RWPE1 (cell line): ENCODE measurements at regions not wholly inside any gene's neighbourhood (a gene's known extent, or its start where the extent isn't known, plus 50 kb on each side); places are given as distances from the start of the nearest gene placed in this dataset.
"Not testable (repeated sequence)": the region's sequence is repeated elsewhere in the genome, so short reads cannot be mapped to it uniquely, and the experiment has no call there.

Experiments used
- CTCF ChIA-PET: fragments of 350-600 bp; sonication (Branson Sonifier 250); formaldehyde crosslinking; extraction: SDS; loops from one replicate; lab custom pipeline; 2021; lab: Yijun Ruan, JAX
- POLR2A ChIA-PET: fragments of 400-600 bp; formaldehyde crosslinking; extraction: SDS; loops from one replicate; lab custom pipeline; 2020; ENCODE audit warnings: antibody characterized with exemption; ENCODE audit not compliant: low non-redundant PET; lab: Yijun Ruan, JAX
- DNase-seq: peaks from one replicate; pipeline ENCODE4 v3.0.0; 2012; ENCODE audit warnings: low spot score
- H3K27ac ChIP-seq: fragments of 450-650 bp; 2 replicates; pipeline ENCODE4 v1.5.1; 2017
- TF ChIP-seq, protein P1 (sequence below): fragments of 450-650 bp; conservative IDR thresholded peaks from 2 replicates; pipeline ENCODE4 v1.5.1; 2017; ENCODE audit warnings: low read depth, mild to moderate bottlenecking

- ChIA-PET CTCF (no interaction called here), POLR2A (no interaction called here)
- peak; percentile 84 for DNase-seq
- no peak overlapping the region for H3K27ac ChIP-seq
- TF ChIP-seq, protein P1, sequence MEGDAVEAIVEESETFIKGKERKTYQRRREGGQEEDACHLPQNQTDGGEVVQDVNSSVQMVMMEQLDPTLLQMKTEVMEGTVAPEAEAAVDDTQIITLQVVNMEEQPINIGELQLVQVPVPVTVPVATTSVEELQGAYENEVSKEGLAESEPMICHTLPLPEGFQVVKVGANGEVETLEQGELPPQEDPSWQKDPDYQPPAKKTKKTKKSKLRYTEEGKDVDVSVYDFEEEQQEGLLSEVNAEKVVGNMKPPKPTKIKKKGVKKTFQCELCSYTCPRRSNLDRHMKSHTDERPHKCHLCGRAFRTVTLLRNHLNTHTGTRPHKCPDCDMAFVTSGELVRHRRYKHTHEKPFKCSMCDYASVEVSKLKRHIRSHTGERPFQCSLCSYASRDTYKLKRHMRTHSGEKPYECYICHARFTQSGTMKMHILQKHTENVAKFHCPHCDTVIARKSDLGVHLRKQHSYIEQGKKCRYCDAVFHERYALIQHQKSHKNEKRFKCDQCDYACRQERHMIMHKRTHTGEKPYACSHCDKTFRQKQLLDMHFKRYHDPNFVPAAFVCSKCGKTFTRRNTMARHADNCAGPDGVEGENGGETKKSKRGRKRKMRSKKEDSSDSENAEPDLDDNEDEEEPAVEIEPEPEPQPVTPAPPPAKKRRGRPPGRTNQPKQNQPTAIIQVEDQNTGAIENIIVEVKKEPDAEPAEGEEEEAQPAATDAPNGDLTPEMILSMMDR = no peak
These were observed 597.9 kb upstream of the TLE4 start for GRCh38 chr9:78973907-78974306.

DNA sequence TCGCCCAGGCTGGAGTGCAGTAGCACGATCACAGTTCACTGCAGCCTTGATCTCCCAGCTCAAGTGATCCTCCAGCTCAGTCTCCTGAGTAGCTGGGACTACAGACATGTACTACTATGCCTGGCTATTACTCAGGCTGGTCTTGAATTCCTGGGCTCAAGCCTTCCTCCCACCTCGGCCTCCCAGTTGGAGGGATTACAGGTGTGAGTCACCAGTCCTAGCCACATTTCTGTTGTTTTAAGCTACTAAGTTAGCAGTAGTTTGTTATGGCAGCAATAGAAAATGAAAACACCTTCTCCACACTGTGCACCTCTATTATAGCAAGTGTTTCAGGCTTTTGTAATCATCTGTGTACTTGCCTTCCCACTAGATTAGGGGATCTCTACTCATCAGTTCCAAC, 588.9 kb upstream of the TLE4 start:
- TF ChIP-seq, protein P1 = no peak
- no peak for DNase-seq
- POLR2A ChIA-PET = no interaction called here

DNA sequence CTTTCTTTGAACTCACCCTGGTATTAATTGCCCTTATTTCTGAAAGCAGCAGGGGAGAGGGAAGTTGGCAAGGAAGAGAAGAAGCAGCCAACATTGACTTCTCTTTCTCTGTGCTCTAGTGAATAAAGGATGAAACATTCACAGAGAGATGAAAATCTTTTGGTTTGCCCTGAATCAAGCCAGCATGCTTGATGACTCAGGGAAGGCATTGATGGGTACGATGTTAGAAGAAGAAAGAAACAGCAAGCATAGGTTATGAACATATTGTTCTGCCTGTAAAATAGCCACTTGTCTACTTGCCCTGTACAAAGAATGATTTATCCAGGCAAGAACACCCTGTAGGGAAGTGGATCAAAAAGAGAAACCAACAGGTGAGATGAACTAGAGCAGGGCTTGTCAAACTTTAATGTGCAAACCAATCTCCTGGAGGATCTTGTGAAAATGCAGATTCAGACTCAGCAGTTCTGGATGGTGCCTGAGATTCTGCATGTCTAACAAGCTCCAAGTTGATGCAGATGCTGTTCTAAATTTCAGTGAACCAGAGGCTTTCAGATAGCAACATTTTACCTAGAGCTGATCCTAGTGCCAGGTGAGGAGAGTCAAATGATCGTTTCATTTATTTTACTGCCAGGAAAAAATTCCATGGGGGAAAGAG, 586.6 kb upstream of the TLE4 start:
- TF ChIP-seq, protein P1 = no peak
- CTCF ChIA-PET = no interaction called here
- H3K27ac ChIP-seq = no peak overlapping the region
- POLR2A ChIA-PET = no interaction called here
- DNase-seq = no peak

More for the DNA sequence above, 588.9 kb upstream of the TLE4 start:
- CTCF ChIA-PET = no interaction called here
- H3K27ac ChIP-seq = no peak overlapping the region

- ChIA-PET POLR2A (no interaction called here), CTCF (no interaction called here)
- no peak overlapping the region for H3K27ac ChIP-seq
- TF ChIP-seq, protein P1 = no peak
- DNase-seq = no peak
These were observed 585.3 kb upstream of the TLE4 start for GRCh38 chr9:78986446-78986845.

DNA sequence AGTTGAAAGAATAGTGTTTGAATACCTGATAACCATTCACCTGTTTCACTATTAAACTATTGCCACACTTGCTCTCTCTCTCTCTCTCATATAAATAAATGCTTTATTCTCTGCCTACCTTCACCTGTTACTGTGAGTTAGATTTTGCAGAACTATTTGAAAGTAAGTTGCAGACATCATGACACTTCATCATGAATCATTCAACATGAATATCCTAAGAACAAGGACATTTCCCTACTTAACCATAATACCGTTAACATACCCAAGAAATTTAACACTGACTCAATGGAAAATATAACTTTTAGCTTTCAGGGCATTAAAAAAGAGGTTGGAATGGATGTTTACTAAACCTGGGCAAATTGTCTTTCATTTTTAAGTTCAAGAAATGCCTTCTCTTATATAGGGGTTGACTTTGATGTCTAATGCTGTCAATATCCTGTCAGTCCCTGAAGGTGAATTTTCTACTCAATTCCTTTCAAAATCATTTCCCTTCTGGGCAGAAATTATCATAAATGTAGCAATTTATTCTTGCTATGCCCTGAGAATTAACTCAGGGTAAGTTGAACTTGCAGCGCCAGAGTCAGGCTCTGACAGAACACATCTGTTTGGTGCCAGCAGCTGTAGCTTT, 582.6 kb upstream of the TLE4 start:
- ChIA-PET CTCF (no interaction called here), POLR2A (no interaction called here)
- H3K27ac ChIP-seq = no peak overlapping the region
- TF ChIP-seq, protein P1 = no peak
- DNase-seq = no peak

GRCh38 chr9:78994471-78994870, 577.3 kb upstream of the TLE4 start:
- DNase-seq = no peak
- ChIA-PET POLR2A (no interaction called here), CTCF (no interaction called here)
- TF ChIP-seq, protein P1 = no peak
- no peak overlapping the region for H3K27ac ChIP-seq

- H3K27ac ChIP-seq, POLR2A ChIA-PET, DNase-seq, CTCF ChIA-PET: not testable (repeated sequence)
These were observed 576.8 kb upstream of the TLE4 start for GRCh38 chr9:78994974-78995373.
